HG02870 (cell line): ENCODE measurements at regions not wholly inside any gene's neighbourhood (a gene's known extent, or its start where the extent isn't known, plus 50 kb on each side); places are given as distances from the start of the nearest gene placed in this dataset.

Experiments
- ATAC-seq: cut with Tn5 transposase; IDR thresholded peaks from one replicate; pipeline ENCODE4 v1.9.1; 2021; ENCODE audit warnings: mild to moderate bottlenecking, moderate library complexity; ENCODE audit not compliant: unreplicated experiment

DNA sequence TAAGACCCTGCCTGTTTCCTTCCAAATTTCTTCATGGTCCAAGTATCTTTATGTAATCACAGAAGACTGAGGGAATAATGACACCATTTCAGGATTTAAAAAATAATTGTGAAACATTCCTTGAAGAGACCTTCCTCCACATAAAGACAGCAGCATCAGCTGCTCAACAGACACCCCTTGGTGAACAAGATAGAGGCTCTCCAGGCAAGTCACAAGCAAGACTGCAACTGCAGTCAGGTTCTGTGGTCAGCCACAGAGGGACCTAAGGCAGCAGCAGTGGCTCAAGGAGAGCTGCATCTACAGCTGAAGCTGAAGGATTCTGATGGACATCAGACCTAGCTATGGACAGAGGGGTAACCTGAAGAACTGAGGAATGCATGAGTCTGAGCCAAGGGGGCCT, 97.2 kb upstream of the C3orf80 start:
- peak; percentile 23 for ATAC-seq

- ATAC-seq: peak; percentile 51
These were observed 95.7 kb upstream of the C3orf80 start for GRCh38 chr3:160129459-160130061.

DNA sequence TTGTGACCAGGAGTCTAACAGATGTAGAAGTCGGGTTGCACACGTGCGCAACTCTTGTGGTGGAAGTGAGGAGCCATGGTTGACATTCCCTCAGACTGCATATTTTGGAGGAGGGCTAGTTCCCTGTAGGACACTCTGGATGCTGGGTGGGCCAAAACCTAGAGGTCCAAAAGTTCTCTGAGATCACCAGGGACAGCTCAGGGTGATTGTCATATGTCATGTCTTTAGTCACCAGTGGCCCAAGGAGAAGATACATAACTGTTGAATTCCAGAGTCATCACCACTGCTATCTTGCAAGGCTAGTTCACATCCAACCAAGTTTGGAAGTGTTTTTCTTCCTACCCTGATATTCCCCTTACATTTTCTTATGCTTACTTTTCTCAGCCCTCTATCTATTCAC, 95.2 kb upstream of the C3orf80 start:
- ATAC-seq: no peak

GRCh38 chr3:160130950-160131349, 94.3 kb upstream of the C3orf80 start:
- ATAC-seq: no peak

DNA sequence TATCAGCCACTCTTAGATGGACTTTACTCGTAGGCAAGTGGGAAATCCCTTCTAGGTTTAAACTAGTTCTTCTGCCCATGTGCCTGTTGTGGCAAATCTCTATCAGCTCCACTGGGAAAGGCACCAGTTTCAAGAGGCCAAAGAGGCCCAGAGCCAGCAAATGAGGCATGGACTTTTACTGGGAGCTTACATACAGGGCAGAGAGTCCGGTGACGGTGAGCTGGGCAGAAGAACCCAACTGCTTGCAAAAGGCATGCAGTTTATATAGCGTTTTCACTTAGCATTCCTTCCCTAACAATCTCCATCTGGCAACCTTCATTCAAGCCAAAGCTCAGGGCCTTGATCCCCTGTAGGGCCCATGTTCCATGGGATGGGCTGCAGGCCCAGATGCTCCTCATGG, 93.0 kb upstream of the C3orf80 start:
- ATAC-seq: no peak

- ATAC-seq: no peak
These were observed 91.5 kb upstream of the C3orf80 start for GRCh38 chr3:160133757-160134156.

DNA sequence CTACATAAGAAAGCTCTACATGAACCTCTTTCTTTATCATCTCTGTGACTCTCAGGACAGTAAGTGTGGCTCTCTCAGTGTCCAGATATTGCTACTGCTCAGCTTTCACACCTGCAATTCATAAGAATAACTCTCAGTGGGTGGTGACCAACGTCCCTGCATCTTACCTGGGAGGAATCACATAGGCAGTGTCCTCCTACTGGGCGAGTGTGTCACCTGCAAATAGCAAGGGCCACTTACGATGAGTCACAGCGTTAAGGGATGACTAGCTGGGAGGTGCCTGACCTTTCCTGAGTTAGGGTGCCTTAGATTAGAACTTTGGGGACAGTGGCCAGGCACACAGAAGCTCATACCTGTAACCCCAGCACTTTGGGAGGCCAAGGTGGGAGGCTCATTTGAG, 90.8 kb upstream of the C3orf80 start:
- no peak for ATAC-seq

DNA sequence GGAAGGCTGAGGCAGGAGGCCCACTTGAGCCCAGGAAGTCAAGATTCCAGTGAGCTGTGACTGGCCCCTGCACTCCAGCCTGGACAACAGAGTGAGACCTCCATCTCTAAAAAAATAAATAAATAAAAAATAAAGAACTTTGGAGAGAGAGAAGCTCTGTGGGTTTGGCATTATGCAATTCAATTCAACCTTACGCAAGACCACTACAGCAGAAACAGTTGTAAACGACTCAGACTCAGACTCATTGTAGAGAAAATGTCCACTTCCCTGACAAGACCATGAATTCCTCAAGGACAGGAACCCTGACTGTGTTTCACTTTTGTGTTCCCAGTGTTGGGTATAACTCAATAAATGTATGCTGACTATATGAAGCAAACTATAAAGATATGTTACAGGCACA, 90.3 kb upstream of the C3orf80 start:
- no peak for ATAC-seq

DNA sequence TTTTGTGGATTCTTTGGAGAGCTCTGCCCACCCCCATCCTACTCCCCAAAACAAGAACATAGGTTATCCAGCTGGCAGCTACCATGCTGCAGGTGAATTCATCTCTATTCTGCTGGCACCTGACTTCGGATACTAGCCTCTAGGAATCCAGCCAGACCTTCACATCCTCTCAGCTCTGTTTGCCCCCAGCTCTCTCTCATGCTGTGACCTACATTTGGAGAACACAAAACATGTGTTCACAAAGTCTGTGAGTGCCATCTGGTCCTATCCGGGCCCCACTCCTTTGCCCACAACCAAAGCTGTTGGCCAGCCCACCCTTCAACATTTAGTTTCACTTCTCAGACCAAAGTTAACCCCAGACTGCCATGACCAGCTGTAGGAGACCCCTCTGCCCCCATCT, 89.4 kb upstream of the C3orf80 start:
- ATAC-seq: peak; percentile 14

GRCh38 chr3:160136421-160136820, 88.8 kb upstream of the C3orf80 start:
- peak; percentile 52 for ATAC-seq

GRCh38 chr3:160139291-160139690, 85.9 kb upstream of the C3orf80 start:
- no peak for ATAC-seq

DNA sequence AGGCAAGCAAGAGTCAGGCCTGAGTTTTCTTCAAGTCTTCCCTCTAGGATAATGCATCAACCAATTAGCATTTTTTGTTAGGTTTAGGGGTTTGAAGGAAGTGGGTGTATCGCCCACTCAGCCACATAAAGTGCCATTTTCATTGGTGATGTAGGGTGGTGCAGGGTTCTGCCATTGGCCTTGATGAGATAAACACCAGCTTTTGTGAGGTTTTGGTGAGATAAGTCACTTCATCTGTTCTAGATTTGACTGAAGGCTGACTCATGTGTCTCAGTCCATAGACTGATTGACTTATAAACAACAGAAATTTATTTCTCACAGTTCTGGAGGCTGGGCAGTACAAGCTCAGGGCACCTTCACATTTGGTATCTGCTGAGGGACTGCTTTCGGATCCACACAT, 84.5 kb upstream of the C3orf80 start:
- peak; percentile 43 for ATAC-seq

DNA sequence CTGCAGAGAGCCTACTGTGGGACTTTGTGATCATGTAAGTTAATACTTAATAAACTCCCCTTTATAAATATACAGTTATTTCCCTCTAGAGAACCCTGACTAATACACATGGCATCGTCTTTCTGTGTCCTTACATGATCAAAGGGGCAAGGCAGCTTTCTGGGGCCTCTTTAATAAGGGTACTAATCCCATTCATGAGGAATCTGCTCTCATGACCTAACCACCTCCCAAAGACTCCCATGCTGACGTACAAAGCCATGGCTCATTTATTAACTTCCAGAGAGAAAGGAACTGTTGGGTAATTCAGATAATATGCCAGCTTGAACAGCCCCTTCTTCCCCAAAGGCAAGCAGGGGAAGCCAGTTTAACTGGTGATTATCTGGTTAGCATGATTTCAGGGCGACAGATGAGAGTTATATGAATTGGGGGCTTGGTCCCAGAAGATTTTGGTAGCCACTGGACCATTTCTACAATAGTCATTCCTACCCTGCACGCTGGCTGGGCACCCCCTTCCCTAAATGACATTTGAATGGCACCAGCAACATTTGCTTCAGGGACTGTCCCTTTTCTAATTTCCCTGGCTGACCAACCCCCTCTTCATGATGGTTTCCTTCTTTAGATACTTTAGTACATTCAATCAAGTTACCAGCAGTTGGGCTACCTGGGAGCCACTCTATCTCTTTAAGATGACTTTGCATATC, 83.6 kb upstream of the C3orf80 start:
- ATAC-seq: no peak

GRCh38 chr3:160143482-160143881, 81.7 kb upstream of the C3orf80 start:
- no peak for ATAC-seq

DNA sequence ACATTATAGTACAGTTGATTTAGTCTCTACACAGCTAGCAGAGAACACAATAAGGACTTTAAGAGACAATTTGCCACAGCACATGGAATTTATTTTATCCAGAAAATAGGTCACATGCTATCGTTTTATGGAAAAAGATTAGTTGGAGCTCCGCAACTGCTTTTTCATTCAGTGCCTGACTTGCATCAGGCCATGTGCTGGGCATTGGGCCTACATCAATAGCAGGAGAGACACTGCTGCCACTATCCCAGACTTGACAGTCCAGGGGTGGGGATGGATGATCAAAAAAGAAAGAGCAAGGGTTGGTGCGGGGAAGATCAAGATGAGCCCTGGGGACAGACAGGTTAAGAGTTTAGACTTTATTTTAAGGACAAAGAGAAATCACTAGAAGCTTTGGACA, 75.2 kb upstream of the C3orf80 start:
- ATAC-seq: no peak

GRCh38 chr3:160150525-160150924, 74.7 kb upstream of the C3orf80 start:
- no peak for ATAC-seq

GRCh38 chr3:160152638-160153037, 72.6 kb upstream of the C3orf80 start:
- no peak for ATAC-seq

DNA sequence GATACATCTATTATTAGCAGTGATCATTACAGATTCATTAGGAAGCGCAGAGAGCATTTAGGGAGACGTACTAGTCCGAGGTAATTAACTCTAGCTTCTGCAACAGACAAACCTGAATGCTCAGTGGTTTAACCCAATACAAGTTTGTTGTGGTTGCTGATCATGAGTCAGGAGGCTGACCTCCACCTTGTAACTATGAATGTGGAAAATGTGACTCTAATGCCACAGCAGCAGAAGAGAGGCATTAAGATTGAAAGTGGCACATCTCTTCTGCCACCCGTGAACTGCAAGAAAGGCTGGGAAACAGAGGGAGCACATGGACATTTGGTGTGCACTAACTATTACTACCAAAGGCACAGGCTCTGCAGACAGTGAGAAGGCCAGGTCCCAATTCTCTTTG, 71.2 kb upstream of the C3orf80 start:
- ATAC-seq: no peak

DNA sequence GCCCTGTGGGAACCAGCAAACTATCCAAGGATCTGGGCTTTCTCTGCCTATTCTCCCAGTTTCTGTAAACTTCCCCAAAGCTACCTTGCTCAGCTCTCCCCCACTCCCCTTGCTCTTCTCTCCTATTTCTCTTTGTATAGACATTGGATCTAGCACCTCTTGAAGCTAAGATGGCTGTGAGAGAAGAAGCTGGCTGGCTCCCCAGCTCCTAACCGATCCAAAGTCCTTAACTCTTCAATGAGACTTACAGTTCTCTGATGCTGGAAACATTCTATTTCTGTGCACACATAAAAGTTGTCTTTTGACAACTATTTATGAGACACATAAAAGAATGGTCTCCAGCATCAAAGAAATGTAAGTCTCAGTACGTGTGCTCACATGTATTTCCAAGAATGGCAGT, 70.6 kb upstream of the C3orf80 start:
- no peak for ATAC-seq

DNA sequence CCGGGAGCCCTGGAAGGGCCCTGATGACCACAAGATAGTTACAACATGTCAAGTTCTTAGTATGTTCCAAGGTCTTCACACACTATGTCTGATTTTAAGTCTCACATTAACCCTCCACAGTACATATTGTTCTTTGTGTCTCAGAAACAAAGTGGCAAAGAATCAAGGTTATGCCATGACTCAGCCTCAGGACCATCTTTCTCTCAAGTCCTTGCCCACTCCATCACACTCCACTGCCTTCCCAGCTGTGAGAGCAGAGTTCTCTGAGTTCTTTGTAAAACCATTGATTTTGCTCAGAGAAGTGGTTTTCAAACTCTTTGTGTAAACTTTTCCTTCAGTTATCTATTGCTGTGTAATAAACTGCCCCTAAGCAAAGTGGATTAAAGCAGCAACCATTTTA, 67.9 kb upstream of the C3orf80 start:
- ATAC-seq: no peak

DNA sequence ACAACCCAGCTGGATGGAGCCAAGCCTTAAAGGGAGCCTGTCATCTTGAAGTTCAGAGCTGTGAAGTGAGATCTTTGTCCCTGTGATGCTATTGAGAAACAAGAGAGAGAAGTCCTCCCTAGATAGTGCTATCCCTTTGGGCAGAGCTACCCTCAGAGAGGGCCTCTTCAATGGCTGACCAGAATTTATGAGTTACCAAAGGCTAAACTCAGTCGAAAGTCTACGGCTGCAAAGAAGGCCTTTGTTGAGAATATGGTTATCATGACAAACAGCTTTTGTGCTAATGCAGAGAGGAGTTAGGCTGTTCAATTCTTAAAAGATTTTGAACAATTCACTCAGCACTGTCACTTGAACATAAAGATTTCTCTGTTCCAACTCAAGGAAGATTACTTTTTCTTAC, 65.9 kb upstream of the C3orf80 start:
- ATAC-seq: no peak

GRCh38 chr3:160159806-160160205, 65.4 kb upstream of the C3orf80 start:
- ATAC-seq: no peak

DNA sequence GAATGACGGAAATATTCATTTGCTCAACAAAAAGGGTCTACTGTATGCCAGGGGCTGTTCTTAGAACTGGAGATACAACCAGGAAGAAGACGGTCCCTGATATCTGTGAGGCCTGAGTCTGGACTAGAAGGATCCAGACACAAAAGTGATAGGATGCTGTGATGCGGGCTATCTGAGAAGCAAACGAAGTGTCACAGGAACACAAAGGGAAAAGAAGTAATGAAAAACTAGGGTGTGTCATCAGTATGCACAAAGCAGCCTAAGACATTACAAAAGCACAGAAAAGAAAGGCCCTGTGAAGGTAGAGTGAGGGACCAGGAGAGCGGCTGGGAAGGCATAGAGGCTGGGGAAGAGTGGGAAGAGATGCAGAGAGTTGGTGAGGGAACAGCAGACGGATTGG, 63.3 kb upstream of the C3orf80 start:
- ATAC-seq: no peak
